DMS 273 treated with DMSO at 0.1 percent for 48 hours (cell line): ENCODE measurements at regions not wholly inside any gene's neighbourhood (a gene's known extent, or its start where the extent isn't known, plus 50 kb on each side); places are given as distances from the start of the nearest gene placed in this dataset.

Experiments used
- DNase-seq: peaks from one replicate; lab custom pipeline; 2025; lab: John Stamatoyannopoulos, UW

GRCh38 chr12:115423546-115423987 is 739.6 kb upstream of the TBX3 start:
- DNase-seq: no peak

- DNase-seq: no peak
These were observed 739.0 kb upstream of the TBX3 start for GRCh38 chr12:115422845-115423545.

GRCh38 chr12:115421796-115422709 is 738.1 kb upstream of the TBX3 start:
- no peak for DNase-seq

GRCh38 chr12:115421350-115421749 is 737.4 kb upstream of the TBX3 start:
- no peak for DNase-seq

GRCh38 chr12:115419145-115419646 is 735.2 kb upstream of the TBX3 start:
- no peak for DNase-seq

GRCh38 chr12:115417610-115418009 is 733.6 kb upstream of the TBX3 start:
- no peak for DNase-seq

GRCh38 chr12:115416869-115417268 is 732.9 kb upstream of the TBX3 start:
- no peak for DNase-seq

- DNase-seq: no peak
These were observed 729.7 kb upstream of the TBX3 start for GRCh38 chr12:115413626-115414025.

GRCh38 chr12:115412831-115413230 is 728.9 kb upstream of the TBX3 start:
- no peak for DNase-seq

- DNase-seq: no peak
These were observed 727.1 kb upstream of the TBX3 start for GRCh38 chr12:115411121-115411520.

GRCh38 chr12:115408642-115409041 is 724.7 kb upstream of the TBX3 start:
- DNase-seq: no peak

- no peak for DNase-seq
These were observed 723.7 kb upstream of the TBX3 start for GRCh38 chr12:115407723-115408122.

- no peak for DNase-seq
These were observed 723.1 kb upstream of the TBX3 start for GRCh38 chr12:115407036-115407435.

GRCh38 chr12:115405471-115405860 is 721.5 kb upstream of the TBX3 start:
- no peak for DNase-seq

GRCh38 chr12:115404761-115405470 is 720.9 kb upstream of the TBX3 start:
- no peak for DNase-seq

GRCh38 chr12:115403689-115404088 is 719.7 kb upstream of the TBX3 start:
- no peak for DNase-seq

- DNase-seq: no peak
These were observed 719.3 kb upstream of the TBX3 start for GRCh38 chr12:115403253-115403652.

- no peak for DNase-seq
These were observed 718.6 kb upstream of the TBX3 start for GRCh38 chr12:115402443-115403180.

- no peak for DNase-seq
These were observed 717.8 kb upstream of the TBX3 start for GRCh38 chr12:115401761-115402160.

GRCh38 chr12:115400011-115400410 is 716.0 kb upstream of the TBX3 start:
- no peak for DNase-seq

GRCh38 chr12:115398311-115398781 is 714.4 kb upstream of the TBX3 start:
- DNase-seq: no peak

- DNase-seq: no peak
These were observed 712.6 kb upstream of the TBX3 start for GRCh38 chr12:115396567-115396966.
